Esophagus mucosa (tissue), 1 donor: ENCODE measurements at regions not wholly inside any gene's neighbourhood (a gene's known extent, or its start where the extent isn't known, plus 50 kb on each side); places are given as distances from the start of the nearest gene placed in this dataset.
"Not testable (repeated sequence)": the region's sequence is repeated elsewhere in the genome, so short reads cannot be mapped to it uniquely, and the experiment has no call there.

ENCODE experiments used
- ATAC-seq: fragments of 200-7000 bp; cut with Tn5 transposase; one replicate; pipeline ENCODE4 v1.9.1; 2020
- donor health status: DM: yes; HTN: yes; CAD: no.

DNA sequence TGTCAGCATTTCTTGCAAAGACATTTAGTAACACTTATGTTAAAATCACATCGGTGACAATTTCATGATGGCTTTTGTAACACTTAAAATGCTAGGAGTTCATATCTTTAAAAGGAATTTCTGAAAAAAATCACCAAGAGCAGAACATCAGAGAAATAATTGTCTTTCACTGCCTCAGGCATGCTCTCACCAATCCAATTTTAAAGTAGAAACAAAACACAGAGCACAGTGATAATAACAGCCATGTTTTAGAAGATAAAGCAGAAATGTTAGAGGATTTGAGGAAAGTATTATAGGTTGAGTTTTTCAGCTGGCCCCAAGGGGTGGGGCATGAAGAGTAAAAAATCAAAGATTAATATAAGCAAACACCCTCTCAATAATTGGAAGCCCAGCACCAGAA lies 1037.6 kb downstream of the DSC3 start:
- no peak for ATAC-seq

DNA sequence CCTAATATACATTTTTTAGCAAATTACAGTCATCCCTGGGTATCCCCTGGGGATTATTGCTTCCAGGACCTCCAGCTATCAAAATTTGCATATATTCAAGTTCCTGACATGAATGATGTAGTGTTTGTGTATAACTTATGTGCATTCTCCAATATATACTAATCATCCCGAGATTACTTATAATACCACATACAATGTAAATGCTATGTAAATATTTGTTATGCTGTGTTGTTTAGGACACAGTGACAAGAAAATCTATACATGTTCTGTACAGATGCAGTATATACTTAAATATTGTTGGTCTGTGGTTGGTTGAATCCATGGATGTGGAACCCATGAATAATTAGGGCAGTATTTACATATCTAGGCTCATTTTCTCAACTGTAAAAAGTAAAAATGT lies 1060.3 kb downstream of the DSC3 start:
- no peak for ATAC-seq

DNA sequence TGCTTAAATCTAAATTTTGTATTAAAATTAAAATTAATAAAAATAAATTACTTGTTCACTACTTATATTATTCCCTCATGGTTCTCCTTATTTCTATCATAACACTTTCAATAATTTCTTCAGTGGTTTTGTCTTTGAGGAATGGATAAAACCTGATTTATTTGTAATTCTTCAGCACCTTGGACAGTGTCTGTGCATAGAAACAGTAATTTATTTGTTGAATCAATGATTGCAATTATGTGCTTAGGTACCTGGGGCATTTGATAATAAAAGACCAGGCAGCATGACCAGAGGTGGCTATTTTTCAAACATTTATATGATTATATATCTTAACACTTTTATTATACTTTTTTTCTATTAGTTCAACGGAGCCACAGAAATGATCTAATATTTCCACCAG lies 1062.7 kb downstream of the DSC3 start:
- ATAC-seq = no peak

GRCh38 chr18:29969876-29970275 lies 1072.7 kb downstream of the DSC3 start:
- no peak for ATAC-seq

GRCh38 chr18:29962579-29962978 lies 1080.0 kb downstream of the DSC3 start:
- ATAC-seq = no peak

GRCh38 chr18:29960539-29960938 lies 1082.0 kb downstream of the DSC3 start:
- no peak for ATAC-seq

GRCh38 chr18:29930231-29930630 lies 1112.3 kb downstream of the DSC3 start:
- no peak for ATAC-seq

DNA sequence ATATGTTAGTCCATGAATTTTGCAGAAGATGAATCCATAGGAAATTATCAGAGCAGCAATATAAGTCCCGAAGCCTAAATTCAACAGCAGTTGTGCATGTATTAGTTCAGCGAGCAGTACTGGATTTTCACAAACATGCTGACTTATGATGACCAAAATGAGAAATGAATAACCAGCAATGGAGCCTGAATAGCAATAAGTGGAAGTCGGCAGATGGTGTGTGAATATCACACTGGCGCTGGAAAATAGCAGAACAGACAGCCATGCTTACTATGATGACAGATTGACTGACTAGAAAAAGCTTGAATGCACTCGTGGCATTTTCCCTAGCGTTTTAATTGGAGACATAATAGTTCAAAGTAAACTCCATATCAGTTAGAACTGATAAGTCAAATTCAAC lies 1114.5 kb downstream of the DSC3 start:
- ATAC-seq = no peak

GRCh38 chr18:29925566-29925965 lies 1117.0 kb downstream of the DSC3 start:
- ATAC-seq = no peak

DNA sequence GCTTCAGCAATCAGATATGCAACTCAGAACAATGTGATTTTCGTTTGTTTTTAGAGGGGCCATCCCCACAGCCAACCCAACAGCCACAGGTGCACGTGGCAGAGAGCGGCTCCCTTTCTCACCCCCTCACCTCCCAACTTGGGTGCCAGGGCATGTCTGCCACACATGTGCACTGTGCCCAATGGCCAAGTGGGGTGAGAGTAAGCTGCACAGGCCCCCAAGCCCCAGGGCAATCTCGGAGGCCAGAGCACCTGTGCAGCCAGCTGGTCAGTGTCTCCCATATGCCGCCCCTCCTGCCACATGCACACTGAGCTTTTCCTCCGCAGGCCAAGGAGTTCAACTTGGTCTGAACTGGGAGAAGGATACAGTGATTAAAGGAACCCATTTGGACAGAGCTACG lies 1130.2 kb downstream of the DSC3 start:
- no peak for ATAC-seq

DNA sequence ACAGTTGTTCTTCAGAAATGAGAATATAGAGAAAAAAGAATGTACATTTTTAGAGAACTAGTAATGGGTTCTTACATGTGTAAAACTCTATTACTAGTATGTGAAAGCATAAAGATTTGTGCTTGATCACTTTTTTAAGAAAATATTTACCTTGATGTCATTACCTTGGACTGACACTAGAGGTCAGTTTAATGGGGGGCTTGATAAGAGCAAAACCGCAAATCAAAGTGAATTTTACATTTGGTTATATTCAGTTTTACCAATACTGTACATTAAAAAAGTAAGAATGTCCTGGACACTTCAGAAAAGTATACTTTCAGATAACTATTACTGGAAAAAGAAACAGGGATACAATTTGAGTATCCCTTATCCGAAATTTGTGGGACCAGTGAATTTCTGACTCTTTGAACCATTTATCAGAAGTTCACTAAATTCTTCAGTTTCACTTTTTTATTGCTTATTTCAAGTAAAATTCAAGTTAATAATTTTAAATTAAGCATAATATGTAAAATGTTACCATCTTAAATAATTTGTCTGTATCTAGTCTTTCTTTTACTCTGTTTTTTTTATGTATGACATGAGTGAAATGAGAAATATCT lies 1149.5 kb downstream of the DSC3 start:
- ATAC-seq = no peak

DNA sequence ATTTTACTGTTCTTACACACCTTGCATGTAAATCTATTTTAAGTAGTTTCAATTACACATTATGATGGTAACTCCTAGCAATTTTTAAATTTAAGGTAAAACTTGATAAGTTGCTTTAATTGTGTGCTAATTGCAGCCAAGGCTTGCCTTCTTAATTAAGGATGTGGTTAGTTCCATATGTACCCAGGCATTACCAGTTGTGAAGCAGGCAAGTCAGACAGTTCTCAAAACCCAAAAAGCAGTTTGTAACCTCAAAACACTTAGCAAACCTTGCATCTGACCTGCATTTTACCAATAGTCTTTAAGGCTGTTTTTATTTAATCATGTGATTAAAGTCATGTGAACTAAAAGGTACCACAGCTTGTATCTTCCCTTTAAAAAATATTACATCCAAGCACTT lies 1159.4 kb downstream of the DSC3 start:
- ATAC-seq = no peak

- ATAC-seq = no peak
Measured at GRCh38 chr18:29882620-29883019, 1159.9 kb downstream of the DSC3 start.

DNA sequence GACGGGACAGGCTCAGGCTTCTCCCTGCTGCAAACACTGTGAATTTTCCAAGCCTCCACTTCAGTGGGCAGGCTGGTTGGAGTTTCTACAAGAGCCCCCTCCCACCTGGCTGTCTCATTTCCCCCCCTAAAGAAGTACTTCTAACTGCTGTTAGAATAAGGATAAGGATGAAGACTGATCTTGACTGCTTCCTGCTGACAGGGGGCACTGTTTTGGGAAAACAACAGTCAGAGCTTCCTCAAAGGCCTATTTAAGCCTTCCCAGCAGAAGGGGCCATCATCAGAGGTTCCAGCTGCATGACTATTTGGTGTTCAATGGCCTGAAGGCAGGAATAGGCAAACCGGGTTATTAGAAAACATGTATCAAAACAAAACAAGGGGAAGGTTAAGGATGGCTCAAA lies 1162.8 kb downstream of the DSC3 start:
- ATAC-seq = no peak

GRCh38 chr18:29874519-29875098 lies 1167.9 kb downstream of the DSC3 start:
- no peak for ATAC-seq

GRCh38 chr18:29873211-29873610 lies 1169.3 kb downstream of the DSC3 start:
- no peak for ATAC-seq

DNA sequence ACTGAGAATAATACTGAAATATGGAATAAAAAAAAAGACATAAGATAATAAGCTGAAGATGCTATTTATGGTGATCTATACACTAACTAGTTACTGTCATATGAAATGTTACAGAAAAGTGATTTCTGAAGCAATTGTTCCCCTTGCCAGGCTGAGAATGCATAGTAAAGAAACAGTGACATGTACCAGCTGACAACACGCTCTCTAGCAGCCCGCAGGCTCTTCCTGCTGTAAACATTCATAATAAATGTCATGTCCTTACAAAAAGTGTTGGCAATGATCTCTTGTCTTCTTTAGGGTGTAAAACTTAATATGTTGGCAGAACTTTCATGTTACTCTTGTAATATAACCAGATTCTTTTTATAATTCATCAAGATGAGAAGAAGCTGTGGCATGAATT lies 1171.3 kb downstream of the DSC3 start:
- ATAC-seq = no peak

DNA sequence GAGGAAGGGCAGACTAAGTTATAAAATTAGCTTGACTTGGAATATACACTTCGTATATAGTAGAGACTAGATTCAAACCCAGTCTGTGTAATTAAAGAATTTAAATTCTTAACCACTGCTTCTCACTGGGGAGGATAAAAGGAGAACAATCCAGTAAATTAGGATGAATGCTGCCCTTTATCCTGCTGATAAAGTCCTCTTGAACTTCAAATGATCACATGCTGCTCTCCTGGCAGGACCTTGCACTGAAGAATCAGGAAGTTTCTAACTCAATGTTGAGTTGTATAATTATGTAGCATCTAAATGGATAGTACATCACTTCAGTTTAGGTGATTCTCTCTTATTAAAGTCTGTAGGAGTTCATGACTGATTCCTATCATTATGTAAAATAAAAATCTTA lies 1179.7 kb downstream of the DSC3 start:
- ATAC-seq = no peak

- no peak for ATAC-seq
Measured at GRCh38 chr18:29855637-29856036, 1186.9 kb downstream of the DSC3 start.

GRCh38 chr18:29853126-29853525 lies 1189.4 kb downstream of the DSC3 start:
- no peak for ATAC-seq

- no peak for ATAC-seq
Measured at GRCh38 chr18:29849144-29849543, 1193.4 kb downstream of the DSC3 start.

DNA sequence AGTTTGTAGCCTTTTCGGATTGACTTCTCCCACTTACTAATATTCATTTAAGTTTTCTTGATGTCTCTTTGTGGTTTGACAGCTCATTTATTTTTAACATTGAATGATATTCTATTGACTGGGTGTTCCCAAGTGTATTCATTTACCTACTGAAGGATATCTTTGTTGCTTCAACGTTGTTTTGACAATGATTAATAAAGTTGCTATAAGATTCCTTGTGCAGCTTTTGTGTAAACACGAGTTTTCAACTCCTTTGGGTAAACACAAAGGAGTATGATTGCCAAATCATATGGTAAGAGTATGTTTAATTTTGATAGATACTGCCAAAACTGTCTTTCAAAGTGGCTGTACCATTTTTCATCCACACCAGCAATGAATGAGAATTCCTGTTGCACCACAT lies 1200.9 kb downstream of the DSC3 start:
- ATAC-seq = no peak

DNA sequence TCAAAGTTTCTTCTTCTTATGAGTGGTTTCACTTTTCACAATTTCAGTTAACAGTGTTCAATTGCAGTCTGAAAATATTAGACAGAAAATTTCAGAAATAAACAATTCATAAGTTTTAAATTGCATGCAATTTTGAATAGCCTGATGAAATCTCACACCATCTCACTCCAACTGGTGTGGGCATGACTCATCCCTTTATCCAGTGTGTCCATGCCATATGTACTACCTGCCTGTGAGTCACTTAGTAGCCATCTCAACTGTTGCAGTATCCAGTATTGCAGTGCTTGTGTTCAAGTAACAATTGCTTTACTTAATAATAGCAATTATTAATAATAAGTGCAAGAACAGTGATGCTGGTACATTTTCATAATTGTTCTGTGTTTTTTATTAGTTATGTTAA lies 1202.5 kb downstream of the DSC3 start:
- no peak for ATAC-seq

- not testable (repeated sequence) for ATAC-seq
Measured at GRCh38 chr18:29838961-29839360, 1203.6 kb downstream of the DSC3 start.

GRCh38 chr18:29838556-29838955 lies 1204.0 kb downstream of the DSC3 start:
- no peak for ATAC-seq
